WTC11 (cell line): ENCODE measurements at regions not wholly inside any gene's neighbourhood (a gene's known extent, or its start where the extent isn't known, plus 50 kb on each side); places are given as distances from the start of the nearest gene placed in this dataset.

Experiments
- ATAC-seq: fragments of 200-7000 bp; cut with Tn5 transposase; 2 replicates; pipeline ENCODE4 v1.10.0; 2021; ENCODE audit warnings: mild to moderate bottlenecking, moderate library complexity
- CTCF ChIA-PET: fragments of 300-600 bp; sonication (Branson Sonifier 250); formaldehyde crosslinking; loops from one replicate; lab custom pipeline; 2021; ENCODE audit warnings: antibody characterized with exemption; lab: Charles Lee
- POLR2A ChIA-PET: fragments of 350-600 bp; sonication (Branson Sonifier 250); formaldehyde crosslinking; loops from one replicate; lab custom pipeline; 2021; ENCODE audit warnings: antibody characterized with exemption; lab: Charles Lee
- DNase-seq: peaks from one replicate; pipeline ENCODE4 v3.0.0; 2021; ENCODE audit warnings: low spot score
- H3K27ac Mint-ChIP-seq: 2 replicates; pipeline ENCODE4 v1.8.0; 2021; ENCODE audit warnings: mixed read lengths
- H3K27me3 Mint-ChIP-seq: 2 replicates; pipeline ENCODE4 v1.8.0; 2021; ENCODE audit warnings: low read depth, mild to moderate bottlenecking, moderate library complexity, mixed read lengths
- H3K36me3 Mint-ChIP-seq: 2 replicates; pipeline ENCODE4 v1.8.0; 2021; ENCODE audit warnings: mixed read lengths
- H3K4me1 Mint-ChIP-seq: 2 replicates; pipeline ENCODE4 v1.8.0; 2022; ENCODE audit warnings: mixed read lengths
- H3K4me3 Mint-ChIP-seq: 2 replicates; pipeline ENCODE4 v1.8.0; 2021; ENCODE audit warnings: mild to moderate bottlenecking, moderate library complexity, mixed read lengths
- H3K9me3 Mint-ChIP-seq: 2 replicates; pipeline ENCODE4 v1.8.0; 2021; ENCODE audit warnings: mixed read lengths
- ETV6 ChIP-seq: sonication (generic); formaldehyde crosslinking; IDR thresholded peaks from 2 replicates; pipeline ENCODE4 v1.8.1; 2022; ENCODE audit warnings: mild to moderate bottlenecking, missing genetic modification reagents
- NFYB ChIP-seq: sonication (generic); formaldehyde crosslinking; conservative IDR thresholded peaks from 2 replicates; pipeline ENCODE4 v1.8.0; 2022; ENCODE audit warnings: low read depth, missing genetic modification reagents
- NR2C2 ChIP-seq: sonication (generic); formaldehyde crosslinking; IDR thresholded peaks from 2 replicates; pipeline ENCODE4 v1.8.0; 2022; ENCODE audit warnings: mild to moderate bottlenecking, missing genetic modification reagents
- RELA ChIP-seq: sonication (generic); formaldehyde crosslinking; IDR thresholded peaks from 2 replicates; pipeline ENCODE4 v1.8.1; 2022; ENCODE audit warnings: missing genetic modification reagents, mild to moderate bottlenecking, borderline replicate concordance
- ZBTB21 ChIP-seq: sonication (generic); formaldehyde crosslinking; IDR thresholded peaks from 2 replicates; pipeline ENCODE4 v1.8.1; 2023; ENCODE audit warnings: mild to moderate bottlenecking, missing genetic modification reagents, borderline replicate concordance
- ZNF396 ChIP-seq: fragments of 250-450 bp; sonication (Bioruptor Pico); IDR thresholded peaks from 2 replicates; pipeline ENCODE4 v1.8.0; 2021; ENCODE audit warnings: mild to moderate bottlenecking, moderate library complexity, borderline replicate concordance
- ZNF671 ChIP-seq: fragments of 250-450 bp; sonication (Bioruptor Pico); IDR thresholded peaks from 2 replicates; pipeline ENCODE4 v1.8.0; 2021; ENCODE audit warnings: mild to moderate bottlenecking
- TF ChIP-seq, protein P1 (sequence below): sonication (generic); formaldehyde crosslinking; IDR thresholded peaks from 2 replicates; pipeline ENCODE4 v1.8.0; 2022; ENCODE audit warnings: mild to moderate bottlenecking, missing genetic modification reagents
- TF ChIP-seq, protein P2 (sequence below): sonication (generic); formaldehyde crosslinking; IDR thresholded peaks from 2 replicates; pipeline ENCODE4 v1.8.0; 2022; ENCODE audit warnings: missing genetic modification reagents
- TF ChIP-seq, protein P3 (sequence below): fragments of 250-450 bp; sonication (Bioruptor Pico); IDR thresholded peaks from 2 replicates; pipeline ENCODE4 v1.9.0; 2021; ENCODE audit warnings: mild to moderate bottlenecking
- TF ChIP-seq, protein P4 (sequence below): sonication (generic); formaldehyde crosslinking; IDR thresholded peaks from 2 replicates; pipeline ENCODE4 v1.8.0; 2022; ENCODE audit warnings: mild to moderate bottlenecking, missing genetic modification reagents
- TF ChIP-seq, protein P5 (sequence below): sonication (generic); formaldehyde crosslinking; conservative IDR thresholded peaks from 2 replicates; pipeline ENCODE4 v1.8.1; 2022; ENCODE audit warnings: mild to moderate bottlenecking, missing genetic modification reagents
- TF ChIP-seq, protein P6 (sequence below): fragments of 250-450 bp; sonication (Bioruptor Pico); IDR thresholded peaks from 2 replicates; pipeline ENCODE4 v2.1.2; 2022; ENCODE audit warnings: mild to moderate bottlenecking, moderate library complexity

DNA sequence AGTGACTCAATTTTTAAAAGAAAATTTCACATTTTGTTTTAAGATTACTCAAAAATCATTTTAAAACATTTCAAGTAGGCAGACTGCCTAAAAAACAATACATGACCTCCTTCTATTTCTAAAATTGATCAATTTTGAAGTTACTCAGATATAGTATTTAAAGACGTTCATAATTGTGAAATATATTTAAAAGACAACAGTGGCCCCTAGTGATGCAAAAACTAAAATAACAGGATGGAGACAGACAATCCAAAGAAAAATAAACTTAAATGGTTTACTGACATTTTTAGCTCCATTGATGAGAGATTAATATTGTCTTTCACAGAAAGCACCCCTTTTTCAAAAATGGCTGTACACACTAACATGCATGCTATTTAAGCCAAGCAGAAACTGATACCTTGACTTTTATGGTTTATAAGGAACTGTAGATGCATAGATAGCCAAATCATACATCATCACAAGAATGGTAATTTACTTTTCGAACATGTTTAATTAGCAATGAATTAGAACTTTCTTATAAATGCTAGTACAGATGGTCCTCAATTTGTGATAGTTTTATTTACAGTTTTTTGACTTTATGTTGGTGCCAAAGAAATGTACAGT lies 69.8 kb upstream of the FAT4 start (continued):
- TF ChIP-seq, protein P1, sequence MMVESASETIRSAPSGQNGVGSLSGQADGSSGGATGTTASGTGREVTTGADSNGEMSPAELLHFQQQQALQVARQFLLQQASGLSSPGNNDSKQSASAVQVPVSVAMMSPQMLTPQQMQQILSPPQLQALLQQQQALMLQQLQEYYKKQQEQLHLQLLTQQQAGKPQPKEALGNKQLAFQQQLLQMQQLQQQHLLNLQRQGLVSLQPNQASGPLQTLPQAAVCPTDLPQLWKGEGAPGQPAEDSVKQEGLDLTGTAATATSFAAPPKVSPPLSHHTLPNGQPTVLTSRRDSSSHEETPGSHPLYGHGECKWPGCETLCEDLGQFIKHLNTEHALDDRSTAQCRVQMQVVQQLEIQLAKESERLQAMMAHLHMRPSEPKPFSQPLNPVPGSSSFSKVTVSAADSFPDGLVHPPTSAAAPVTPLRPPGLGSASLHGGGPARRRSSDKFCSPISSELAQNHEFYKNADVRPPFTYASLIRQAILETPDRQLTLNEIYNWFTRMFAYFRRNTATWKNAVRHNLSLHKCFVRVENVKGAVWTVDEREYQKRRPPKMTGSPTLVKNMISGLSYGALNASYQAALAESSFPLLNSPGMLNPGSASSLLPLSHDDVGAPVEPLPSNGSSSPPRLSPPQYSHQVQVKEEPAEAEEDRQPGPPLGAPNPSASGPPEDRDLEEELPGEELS, result no peak
- no peak for TF ChIP-seq NR2C2 (CRISPR knock-in tag)
- TF ChIP-seq ZNF396 (CRISPR knock-in tag), result no peak
- TF ChIP-seq, protein P2, sequence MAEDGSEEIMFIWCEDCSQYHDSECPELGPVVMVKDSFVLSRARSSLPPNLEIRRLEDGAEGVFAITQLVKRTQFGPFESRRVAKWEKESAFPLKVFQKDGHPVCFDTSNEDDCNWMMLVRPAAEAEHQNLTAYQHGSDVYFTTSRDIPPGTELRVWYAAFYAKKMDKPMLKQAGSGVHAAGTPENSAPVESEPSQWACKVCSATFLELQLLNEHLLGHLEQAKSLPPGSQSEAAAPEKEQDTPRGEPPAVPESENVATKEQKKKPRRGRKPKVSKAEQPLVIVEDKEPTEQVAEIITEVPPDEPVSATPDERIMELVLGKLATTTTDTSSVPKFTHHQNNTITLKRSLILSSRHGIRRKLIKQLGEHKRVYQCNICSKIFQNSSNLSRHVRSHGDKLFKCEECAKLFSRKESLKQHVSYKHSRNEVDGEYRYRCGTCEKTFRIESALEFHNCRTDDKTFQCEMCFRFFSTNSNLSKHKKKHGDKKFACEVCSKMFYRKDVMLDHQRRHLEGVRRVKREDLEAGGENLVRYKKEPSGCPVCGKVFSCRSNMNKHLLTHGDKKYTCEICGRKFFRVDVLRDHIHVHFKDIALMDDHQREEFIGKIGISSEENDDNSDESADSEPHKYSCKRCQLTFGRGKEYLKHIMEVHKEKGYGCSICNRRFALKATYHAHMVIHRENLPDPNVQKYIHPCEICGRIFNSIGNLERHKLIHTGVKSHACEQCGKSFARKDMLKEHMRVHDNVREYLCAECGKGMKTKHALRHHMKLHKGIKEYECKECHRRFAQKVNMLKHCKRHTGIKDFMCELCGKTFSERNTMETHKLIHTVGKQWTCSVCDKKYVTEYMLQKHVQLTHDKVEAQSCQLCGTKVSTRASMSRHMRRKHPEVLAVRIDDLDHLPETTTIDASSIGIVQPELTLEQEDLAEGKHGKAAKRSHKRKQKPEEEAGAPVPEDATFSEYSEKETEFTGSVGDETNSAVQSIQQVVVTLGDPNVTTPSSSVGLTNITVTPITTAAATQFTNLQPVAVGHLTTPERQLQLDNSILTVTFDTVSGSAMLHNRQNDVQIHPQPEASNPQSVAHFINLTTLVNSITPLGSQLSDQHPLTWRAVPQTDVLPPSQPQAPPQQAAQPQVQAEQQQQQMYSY (CRISPR knock-in tag), result no peak
- TF ChIP-seq, all 79 proteins: peak for 0

DNA sequence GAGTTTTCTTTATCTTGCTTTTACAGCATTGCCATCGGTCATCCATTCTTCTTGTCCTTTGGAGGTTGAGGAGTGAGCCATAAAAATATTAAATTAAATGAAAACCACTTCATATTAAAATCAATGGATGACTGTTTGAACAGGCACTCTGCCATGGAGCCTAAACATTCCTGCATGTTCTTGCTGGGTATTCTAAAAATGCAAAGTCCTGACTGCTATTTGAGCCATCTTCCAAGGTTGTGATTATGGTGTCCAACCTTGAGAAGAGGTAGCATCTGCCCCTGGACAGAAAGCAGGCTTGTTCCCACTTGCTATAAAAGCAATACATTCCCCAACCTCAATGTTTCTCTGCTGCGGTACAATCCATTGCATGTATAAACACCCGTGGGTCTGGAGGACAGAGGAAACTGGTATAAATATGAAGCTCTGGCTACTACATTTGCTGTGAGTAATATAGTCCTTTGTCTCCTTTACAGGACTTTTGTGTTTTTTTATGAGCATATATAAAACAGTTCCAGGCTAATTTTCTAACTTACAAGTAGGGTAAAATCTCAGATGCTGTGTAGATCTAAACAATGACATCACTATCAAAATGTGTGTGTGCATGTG lies 70.9 kb upstream of the FAT4 start:
- Mint-ChIP-seq H3K27ac (no peak overlapping the region), H3K9me3 (peaks cover 3% of the 10 kb centered on the region; the same call in 1 of the 2 replicates), H3K36me3 (no peaks in the 10 kb centered on the region), H3K4me1 (no peaks in the 10 kb centered on the region), H3K4me3 (no peak overlapping the region), H3K27me3 (no peaks in the 10 kb centered on the region)
- TF ChIP-seq RELA (CRISPR knock-in tag) (no peak), NR2C2 (CRISPR knock-in tag) (no peak), ZBTB21 (CRISPR knock-in tag) (no peak), ETV6 (CRISPR knock-in tag) (no peak), NFYB (CRISPR knock-in tag) (no peak)
- TF ChIP-seq, protein P3, sequence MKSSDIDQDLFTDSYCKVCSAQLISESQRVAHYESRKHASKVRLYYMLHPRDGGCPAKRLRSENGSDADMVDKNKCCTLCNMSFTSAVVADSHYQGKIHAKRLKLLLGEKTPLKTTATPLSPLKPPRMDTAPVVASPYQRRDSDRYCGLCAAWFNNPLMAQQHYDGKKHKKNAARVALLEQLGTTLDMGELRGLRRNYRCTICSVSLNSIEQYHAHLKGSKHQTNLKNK, result no peak
- TF ChIP-seq, protein P4, sequence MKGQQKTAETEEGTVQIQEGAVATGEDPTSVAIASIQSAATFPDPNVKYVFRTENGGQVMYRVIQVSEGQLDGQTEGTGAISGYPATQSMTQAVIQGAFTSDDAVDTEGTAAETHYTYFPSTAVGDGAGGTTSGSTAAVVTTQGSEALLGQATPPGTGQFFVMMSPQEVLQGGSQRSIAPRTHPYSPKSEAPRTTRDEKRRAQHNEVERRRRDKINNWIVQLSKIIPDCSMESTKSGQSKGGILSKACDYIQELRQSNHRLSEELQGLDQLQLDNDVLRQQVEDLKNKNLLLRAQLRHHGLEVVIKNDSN (CRISPR knock-in tag), result no peak
- TF ChIP-seq, protein P5, sequence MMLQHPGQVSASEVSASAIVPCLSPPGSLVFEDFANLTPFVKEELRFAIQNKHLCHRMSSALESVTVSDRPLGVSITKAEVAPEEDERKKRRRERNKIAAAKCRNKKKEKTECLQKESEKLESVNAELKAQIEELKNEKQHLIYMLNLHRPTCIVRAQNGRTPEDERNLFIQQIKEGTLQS, result no peak
- TF ChIP-seq, protein P6, sequence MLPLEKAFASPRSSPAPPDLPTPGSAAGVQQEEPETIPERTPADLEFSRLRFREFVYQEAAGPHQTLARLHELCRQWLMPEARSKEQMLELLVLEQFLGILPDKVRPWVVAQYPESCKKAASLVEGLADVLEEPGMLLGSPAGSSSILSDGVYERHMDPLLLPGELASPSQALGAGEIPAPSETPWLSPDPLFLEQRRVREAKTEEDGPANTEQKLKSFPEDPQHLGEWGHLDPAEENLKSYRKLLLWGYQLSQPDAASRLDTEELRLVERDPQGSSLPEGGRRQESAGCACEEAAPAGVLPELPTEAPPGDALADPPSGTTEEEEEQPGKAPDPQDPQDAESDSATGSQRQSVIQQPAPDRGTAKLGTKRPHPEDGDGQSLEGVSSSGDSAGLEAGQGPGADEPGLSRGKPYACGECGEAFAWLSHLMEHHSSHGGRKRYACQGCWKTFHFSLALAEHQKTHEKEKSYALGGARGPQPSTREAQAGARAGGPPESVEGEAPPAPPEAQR (CRISPR knock-in tag), result no peak
- ATAC-seq (no peak), DNase-seq (no peak)
- POLR2A ChIA-PET, result no interaction called here
- CTCF ChIA-PET, result interaction anchor here (1.5 kb wide), 2 partner anchors 558 to 910 kb away, joined by 3 to 5 read pairs; no protein-coding TSS in a partner anchor

DNA sequence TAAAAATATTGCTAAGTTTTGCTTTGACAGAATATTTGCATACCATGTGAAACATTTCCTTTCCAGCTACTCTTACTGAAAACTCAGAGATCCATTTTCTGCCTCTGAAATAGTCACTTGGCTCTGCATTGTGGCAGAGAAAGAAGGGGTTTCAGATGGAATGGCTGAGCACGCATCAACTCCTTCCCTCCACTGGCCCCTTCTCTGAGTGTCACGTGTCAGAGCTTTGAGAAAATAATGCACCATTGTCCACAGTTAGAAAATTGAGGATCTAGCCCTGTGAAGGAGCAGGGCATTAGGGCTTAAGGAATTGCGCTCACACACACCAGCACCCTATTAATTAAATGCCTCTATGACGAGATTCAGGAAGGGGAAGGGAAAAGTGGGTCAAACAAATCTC lies 78.8 kb upstream of the FAT4 start:
- ChIA-PET CTCF (interaction anchor here (0.5 to 1.0 kb wide), 2 partner anchors 9 to 129 kb away, joined by 3 read pairs; no protein-coding TSS in a partner anchor), POLR2A (no interaction called here)
- Mint-ChIP-seq H3K27me3 (no peaks in the 10 kb centered on the region; the same call in 1 of the 2 replicates), H3K4me1 (no peaks in the 10 kb centered on the region), H3K36me3 (no peaks in the 10 kb centered on the region), H3K27ac (no peak overlapping the region), H3K9me3 (no peaks in the 10 kb centered on the region), H3K4me3 (no peak overlapping the region)
- DNase-seq, result no peak
- ATAC-seq, result no peak; the same call in 1 of the 2 replicates
- TF ChIP-seq ZNF671, result no peak
